Keratinocyte (primary cell): ENCODE measurements at regions not wholly inside any gene's neighbourhood (a gene's known extent, or its start where the extent isn't known, plus 50 kb on each side); places are given as distances from the start of the nearest gene placed in this dataset.
"Not testable (repeated sequence)": the region's sequence is repeated elsewhere in the genome, so short reads cannot be mapped to it uniquely, and the experiment has no call there.

Experiments
- EZH2 ChIP-seq: IDR thresholded peaks from one replicate; pipeline ENCODE4 v1.6.1; 2012; ENCODE audit warnings: inconsistent platforms, mild to moderate bottlenecking, low read length, moderate library complexity
- TF ChIP-seq, protein P1 (sequence below), 3 experiments: IDR thresholded peaks in 1 of 3; conservative IDR thresholded peaks in 1 of 3; optimal IDR thresholded peaks in 1 of 3; 2 replicates in 2 of 3; 3 replicates in 1 of 3; pipeline versions ENCODE3 to v1.5.1; 2011; ENCODE audit warnings: low read length in 3 of 3, mild to moderate bottlenecking in 3 of 3, moderate library complexity in 2 of 3, control low read depth in 1 of 3, inconsistent platforms in 1 of 3; ENCODE audit not compliant: insufficient read depth in 2 of 3; ENCODE audit errors: extremely low read depth in 1 of 3

DNA sequence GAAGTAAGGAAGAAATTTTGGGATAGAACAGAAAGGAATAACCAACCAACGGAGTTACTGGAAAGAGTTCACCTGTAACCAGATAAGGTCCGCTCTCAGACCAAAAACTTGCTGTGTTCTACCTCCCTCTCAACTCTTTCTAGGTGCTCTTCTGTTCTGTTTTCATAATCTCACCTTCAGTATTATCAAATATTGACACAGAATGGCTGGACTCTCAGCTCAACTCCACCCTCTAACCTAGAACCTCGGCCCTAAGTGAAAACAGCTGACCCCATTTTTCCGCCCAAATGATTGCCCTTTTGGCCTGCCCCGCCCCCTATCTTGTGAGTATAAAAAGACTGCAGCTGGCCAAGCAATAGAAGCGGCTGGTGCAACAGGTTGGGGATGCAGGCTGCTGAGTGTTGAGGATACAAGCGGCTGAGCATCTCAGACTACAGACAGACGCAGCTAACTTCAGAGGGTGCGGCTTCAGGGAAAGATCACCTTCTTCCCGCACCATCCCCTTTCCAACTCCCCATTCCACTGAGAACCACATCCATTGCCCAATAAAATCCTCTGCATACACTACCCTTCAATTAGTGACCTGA lies 406.5 kb downstream of the PRIM2 start:
- TF ChIP-seq, protein P1, sequence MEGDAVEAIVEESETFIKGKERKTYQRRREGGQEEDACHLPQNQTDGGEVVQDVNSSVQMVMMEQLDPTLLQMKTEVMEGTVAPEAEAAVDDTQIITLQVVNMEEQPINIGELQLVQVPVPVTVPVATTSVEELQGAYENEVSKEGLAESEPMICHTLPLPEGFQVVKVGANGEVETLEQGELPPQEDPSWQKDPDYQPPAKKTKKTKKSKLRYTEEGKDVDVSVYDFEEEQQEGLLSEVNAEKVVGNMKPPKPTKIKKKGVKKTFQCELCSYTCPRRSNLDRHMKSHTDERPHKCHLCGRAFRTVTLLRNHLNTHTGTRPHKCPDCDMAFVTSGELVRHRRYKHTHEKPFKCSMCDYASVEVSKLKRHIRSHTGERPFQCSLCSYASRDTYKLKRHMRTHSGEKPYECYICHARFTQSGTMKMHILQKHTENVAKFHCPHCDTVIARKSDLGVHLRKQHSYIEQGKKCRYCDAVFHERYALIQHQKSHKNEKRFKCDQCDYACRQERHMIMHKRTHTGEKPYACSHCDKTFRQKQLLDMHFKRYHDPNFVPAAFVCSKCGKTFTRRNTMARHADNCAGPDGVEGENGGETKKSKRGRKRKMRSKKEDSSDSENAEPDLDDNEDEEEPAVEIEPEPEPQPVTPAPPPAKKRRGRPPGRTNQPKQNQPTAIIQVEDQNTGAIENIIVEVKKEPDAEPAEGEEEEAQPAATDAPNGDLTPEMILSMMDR (optimal IDR thresholded peaks at IDR 0.05 in 1 of 3, IDR thresholded peaks at IDR 0.05 in 1 of 3, conservative IDR thresholded peaks at IDR 0.05 in 1 of 3; ENCODE audit: extremely low read depth in 1 of 3, insufficient read depth in 2 of 3, low read length in 3 of 3): not testable (repeated sequence)
- TF ChIP-seq EZH2: not testable (repeated sequence)
